GM12892 (cell line): ENCODE measurements at regions not wholly inside any gene's neighbourhood (a gene's known extent, or its start where the extent isn't known, plus 50 kb on each side); places are given as distances from the start of the nearest gene placed in this dataset.

Experiments used
- POLR2A ChIP-seq: IDR thresholded peaks from 2 replicates; pipeline ENCODE4 v1.6.1; 2011; ENCODE audit warnings: low read depth, low read length, control low read depth
- POLR2AphosphoS5 ChIP-seq: IDR thresholded peaks from 2 replicates; pipeline ENCODE4 v1.6.1; 2011; ENCODE audit warnings: low read depth, low read length, control low read depth
- TAF1 ChIP-seq: IDR thresholded peaks from 2 replicates; pipeline ENCODE4 v1.6.1; 2011; ENCODE audit warnings: low read depth, mild to moderate bottlenecking, control low read depth, low read length, borderline replicate concordance

- no peak for TF ChIP-seq TAF1
- no peak for TF ChIP-seq POLR2AphosphoS5
- no peak for TF ChIP-seq POLR2A
Measured at GRCh38 chr3:164723396-164723795, 354.9 kb downstream of the SI start.
